ENCODE measurements at regions not wholly inside any gene's neighbourhood (a gene's known extent, or its start where the extent isn't known, plus 50 kb on each side); places are given as distances from the start of the nearest gene placed in this dataset.

DNA sequence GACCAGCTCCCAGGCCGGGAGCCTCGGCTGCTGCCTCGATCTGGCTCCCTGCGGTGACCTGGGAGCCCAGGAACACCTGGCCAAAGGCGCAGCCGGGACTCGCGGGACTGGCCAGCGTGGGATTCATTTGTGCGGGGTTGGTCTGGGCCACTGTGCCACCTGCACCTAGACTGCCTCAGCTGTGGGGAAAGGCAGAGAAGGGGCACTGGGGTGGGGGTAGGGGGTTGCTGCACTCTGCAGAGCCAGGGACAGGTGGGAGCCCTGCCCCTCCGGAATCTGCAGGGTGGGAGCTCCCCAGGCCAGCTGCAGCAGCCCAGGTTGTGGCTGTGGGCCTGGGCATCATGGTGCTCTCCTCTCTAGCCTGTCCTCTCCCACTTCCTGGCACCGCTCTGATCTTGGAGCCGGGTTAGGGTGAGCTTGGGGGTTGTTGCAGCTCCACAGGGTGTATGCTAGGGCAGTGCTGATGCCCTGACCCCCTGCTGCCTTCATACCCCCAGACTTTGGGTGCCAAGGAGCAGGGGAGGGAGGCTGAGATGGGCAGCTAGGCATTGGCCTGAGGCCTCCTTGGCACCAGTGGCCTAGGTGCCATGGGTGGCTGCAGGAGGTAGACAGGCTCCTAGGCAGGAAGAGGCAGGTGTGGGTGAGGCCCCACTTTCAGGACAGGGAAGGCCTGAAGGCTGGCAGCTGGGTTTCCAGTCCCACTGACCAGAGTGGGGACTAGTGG, 57.5 kb upstream of the ETV3 start:
- TF ChIP-seq, protein P1, sequence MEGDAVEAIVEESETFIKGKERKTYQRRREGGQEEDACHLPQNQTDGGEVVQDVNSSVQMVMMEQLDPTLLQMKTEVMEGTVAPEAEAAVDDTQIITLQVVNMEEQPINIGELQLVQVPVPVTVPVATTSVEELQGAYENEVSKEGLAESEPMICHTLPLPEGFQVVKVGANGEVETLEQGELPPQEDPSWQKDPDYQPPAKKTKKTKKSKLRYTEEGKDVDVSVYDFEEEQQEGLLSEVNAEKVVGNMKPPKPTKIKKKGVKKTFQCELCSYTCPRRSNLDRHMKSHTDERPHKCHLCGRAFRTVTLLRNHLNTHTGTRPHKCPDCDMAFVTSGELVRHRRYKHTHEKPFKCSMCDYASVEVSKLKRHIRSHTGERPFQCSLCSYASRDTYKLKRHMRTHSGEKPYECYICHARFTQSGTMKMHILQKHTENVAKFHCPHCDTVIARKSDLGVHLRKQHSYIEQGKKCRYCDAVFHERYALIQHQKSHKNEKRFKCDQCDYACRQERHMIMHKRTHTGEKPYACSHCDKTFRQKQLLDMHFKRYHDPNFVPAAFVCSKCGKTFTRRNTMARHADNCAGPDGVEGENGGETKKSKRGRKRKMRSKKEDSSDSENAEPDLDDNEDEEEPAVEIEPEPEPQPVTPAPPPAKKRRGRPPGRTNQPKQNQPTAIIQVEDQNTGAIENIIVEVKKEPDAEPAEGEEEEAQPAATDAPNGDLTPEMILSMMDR (IDR thresholded peaks at IDR 0.05), result no peak
- no peak for TF ChIP-seq ZFX (IDR thresholded peaks at IDR 0.05; ENCODE audit: borderline replicate concordance)

Data from 22Rv1 (cell line).